ENCODE measurements at regions not wholly inside any gene's neighbourhood (a gene's known extent, or its start where the extent isn't known, plus 50 kb on each side); places are given as distances from the start of the nearest gene placed in this dataset.
"Not testable (repeated sequence)": the region's sequence is repeated elsewhere in the genome, so short reads cannot be mapped to it uniquely, and the experiment has no call there.

DNA sequence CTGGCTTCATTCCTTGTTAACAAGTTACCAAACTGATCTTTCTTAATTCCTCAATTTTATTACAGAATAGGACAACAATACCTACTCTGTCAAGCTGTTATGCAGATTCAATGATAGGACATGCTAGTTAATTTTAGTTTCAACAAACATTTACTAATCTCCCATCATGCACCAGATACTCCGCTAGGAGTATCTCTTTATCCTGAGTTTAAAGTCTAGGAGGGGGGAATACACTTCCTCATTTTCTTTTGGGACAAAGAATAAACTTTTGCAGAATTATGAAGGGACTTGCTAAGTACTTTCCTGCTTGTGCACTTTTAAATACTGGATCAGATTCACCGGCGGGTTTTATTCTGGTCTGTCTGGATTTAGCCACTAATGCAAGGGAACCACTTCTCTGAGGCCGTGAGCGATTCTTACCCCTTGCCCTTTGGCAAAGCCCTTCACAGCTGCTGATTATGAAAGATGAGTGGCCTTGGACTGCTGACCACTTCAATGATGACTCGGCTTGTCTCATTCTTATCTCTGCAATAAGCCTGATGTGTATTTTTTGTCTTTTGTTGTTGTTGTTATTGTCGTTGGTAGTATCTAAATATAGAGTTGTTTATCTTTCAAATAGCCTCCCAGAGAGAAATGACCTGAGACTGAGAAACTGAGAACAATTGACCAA lies 73.9 kb downstream of the RMI1 start:
- no peak for DNase-seq

DNA sequence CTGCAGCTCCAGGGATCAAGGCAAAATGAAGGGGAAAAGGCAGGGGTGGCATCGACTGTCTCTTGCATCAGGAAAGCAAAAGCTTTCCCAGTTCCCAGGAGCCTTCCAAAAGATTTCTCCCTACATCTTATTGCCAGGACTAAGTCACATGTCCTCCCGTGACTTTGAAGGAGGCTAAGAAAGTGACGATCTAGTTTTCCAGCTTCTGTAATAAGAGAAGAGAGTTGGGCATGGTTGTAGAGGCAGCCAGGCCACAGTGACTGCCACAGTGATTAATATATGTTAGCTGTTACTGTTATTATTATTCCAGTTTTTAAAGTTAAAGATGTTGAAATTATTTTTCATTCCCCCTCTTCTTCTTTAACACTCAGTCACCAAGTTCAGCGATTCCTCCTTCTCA lies 77.1 kb downstream of the RMI1 start:
- no peak for DNase-seq

GRCh38 chr9:84059936-84060335 lies 79.3 kb downstream of the RMI1 start:
- peak; percentile 34 for DNase-seq

GRCh38 chr9:84061613-84062193 lies 81.1 kb downstream of the RMI1 start:
- DNase-seq, result no peak

GRCh38 chr9:84062538-84062937 lies 81.9 kb downstream of the RMI1 start:
- no peak for DNase-seq

GRCh38 chr9:84067821-84068220 lies 87.2 kb downstream of the RMI1 start:
- DNase-seq, result no peak

DNA sequence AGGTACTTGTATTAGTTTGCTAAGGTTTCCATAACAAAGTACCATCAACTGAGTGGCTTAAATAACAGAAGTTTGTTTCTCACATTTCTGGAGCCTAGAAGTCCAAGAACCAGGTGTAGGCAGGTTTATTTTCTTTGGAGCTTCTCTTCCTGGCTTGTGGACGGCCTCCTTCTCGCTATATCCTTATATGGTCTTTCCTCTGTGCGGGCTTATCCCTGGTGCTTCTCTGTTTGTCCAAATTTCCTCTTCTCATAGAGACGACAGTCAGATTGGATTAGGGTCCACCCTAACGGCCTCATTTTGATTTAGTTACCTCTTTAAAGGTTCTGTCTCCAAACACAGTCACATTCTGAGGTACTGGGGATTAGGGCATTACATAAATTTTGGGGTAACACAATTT lies 88.3 kb downstream of the RMI1 start:
- no peak for DNase-seq

GRCh38 chr9:84070590-84070989 lies 90.0 kb downstream of the RMI1 start:
- DNase-seq, result no peak

GRCh38 chr9:84072621-84073180 lies 92.1 kb downstream of the RMI1 start:
- no peak for DNase-seq

DNA sequence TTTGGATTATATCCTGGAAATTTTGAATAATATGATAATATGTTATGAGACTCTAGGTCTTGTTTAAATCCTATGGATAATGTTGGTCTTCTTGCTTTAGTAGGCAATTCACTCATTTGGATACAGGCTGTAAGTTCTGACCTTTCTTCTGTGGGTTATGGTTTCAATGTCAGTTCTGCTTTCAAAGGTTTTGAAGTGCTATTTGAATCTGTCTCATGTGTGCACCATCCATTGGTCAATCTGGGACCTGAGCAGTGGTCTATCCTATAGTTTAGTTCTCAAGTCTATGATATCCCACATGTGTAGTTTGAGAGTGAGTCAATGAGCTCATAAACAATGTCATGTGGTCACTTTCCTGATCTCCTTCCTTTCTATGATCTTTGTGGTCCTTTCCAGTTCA lies 94.4 kb downstream of the RMI1 start:
- DNase-seq, result no peak

GRCh38 chr9:84076384-84076783 lies 95.8 kb downstream of the RMI1 start:
- no peak for DNase-seq

- DNase-seq, result not testable (repeated sequence)
Measured at GRCh38 chr9:84077816-84078215, 97.2 kb downstream of the RMI1 start.

- DNase-seq, result no peak
Measured at GRCh38 chr9:84079994-84080393, 99.4 kb downstream of the RMI1 start.

DNA sequence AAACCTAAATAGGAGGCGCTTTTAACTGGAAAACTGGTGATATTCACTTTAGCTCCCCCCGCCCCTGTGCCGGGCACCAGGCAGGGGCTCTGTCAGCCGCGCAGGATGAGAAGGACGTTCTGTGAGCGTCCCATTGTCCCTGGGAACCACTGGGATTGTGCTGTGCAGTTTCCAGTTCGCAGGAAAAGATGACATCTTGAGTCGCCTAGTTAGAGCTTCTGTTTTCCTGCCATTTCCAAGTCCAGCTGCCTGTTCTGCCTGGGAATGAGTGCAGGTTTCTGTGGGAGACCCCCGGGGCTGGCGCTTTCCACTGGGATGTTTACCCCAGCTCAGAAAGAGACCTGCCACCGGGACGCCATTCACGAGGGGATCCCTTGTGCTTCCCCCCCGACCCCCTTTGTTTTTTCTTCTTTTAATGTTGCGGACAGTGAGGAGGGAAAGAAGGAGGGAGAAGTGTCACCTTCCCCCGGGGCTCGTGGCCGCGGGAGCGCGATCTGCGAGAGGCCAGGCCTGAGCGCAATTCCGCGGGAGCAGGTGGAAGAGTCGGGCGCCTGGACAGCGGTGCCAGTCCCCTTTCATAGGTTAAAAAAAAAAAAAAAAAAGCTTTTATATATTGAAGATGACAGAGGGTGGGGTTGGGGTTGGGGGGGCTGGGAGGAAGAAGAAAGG lies 121.5 kb downstream of the RMI1 start:
- no peak for DNase-seq

- no peak for DNase-seq
Measured at GRCh38 chr9:84103651-84104377, 123.2 kb downstream of the RMI1 start.

DNA sequence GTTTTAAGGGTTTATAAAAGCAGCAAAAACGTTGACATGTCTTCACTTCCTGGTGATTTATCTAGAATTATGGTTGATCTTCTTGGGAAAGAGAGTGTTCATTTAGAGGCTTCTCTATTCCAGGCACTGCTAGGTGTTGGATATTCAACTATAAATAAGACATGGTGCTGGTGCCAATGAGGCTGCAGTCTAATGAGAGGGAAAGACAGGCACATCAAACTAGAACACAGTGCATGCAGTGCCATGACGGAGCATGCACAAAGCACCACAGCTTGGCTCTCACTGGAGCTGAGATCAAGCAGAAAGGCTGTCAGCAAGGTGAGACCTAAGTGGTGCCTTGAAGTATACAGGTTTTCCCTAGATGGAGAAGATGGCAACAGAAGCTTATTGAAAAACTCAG lies 126.5 kb downstream of the RMI1 start:
- no peak for DNase-seq

GRCh38 chr9:84107995-84108394 lies 127.4 kb downstream of the RMI1 start:
- no peak for DNase-seq

DNA sequence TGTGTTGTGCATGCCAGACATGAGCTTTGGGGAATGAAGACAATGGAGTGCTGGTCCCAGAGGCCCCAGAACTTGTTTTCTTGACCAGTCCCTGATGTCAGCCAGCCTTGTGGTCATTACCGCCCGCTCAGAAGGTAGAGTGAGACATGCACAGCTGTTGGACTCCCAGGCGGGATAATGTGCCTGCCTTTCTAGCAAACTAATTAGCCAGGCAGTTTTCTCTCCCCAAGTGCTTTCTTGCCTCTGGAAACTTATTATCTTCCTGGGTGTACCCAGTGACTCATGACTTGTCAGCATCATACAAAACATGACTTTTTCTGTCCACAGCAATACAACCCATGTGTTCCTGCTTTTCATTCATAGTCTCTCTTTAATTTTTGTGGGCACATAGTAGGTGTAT lies 131.1 kb downstream of the RMI1 start:
- DNase-seq, result peak; percentile 2

GRCh38 chr9:84121991-84122523 lies 141.5 kb downstream of the RMI1 start:
- peak; percentile 30 for DNase-seq

DNA sequence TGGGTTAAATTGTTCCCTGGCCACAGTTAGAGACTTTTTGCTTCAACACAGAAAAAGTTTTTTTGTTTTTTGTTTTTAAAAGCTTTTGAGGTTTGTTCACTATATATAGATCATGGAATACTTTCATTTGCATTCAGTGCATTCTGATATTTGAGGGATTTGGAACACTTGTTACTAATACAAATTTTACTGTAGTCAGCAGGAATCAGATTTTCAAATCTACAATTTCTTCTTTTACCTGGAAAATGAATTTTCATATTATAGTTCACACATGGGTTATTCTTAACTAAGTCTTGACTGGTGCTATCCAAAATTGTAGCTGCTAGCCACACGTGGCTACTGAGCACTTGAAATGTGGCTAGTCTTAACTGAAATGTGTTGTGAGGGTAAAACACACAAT lies 142.0 kb downstream of the RMI1 start:
- no peak for DNase-seq

GRCh38 chr9:84123648-84124406 lies 143.2 kb downstream of the RMI1 start:
- no peak for DNase-seq

DNA sequence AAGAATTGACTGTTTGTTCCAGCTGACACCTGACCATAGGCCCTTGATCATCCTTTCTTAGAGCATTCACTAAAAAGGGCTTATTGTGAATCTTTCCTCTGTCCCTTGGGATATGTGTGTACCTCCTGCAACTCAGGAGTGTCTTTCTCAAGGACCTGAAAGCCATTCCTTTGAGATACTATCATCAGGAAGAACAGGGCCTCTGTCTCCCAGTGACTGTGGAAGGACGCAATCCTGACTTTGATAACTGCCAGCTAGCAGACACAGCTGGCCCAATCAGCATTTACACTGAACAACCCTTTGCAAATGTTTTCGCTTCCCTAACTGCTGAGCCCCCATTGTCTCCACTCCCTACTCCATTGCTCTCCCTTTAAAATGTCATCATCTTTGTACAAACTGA lies 144.4 kb downstream of the RMI1 start:
- no peak for DNase-seq

Data from fibroblast of skin of scalp (primary cell).